Kidney tubule cell (primary cell): ENCODE measurements at regions not wholly inside any gene's neighbourhood (a gene's known extent, or its start where the extent isn't known, plus 50 kb on each side); places are given as distances from the start of the nearest gene placed in this dataset.

Source experiments
- DNase-seq: peaks from one replicate; pipeline ENCODE4 v3.0.0-alpha.2; 2018; ENCODE audit warnings: low spot score

DNA sequence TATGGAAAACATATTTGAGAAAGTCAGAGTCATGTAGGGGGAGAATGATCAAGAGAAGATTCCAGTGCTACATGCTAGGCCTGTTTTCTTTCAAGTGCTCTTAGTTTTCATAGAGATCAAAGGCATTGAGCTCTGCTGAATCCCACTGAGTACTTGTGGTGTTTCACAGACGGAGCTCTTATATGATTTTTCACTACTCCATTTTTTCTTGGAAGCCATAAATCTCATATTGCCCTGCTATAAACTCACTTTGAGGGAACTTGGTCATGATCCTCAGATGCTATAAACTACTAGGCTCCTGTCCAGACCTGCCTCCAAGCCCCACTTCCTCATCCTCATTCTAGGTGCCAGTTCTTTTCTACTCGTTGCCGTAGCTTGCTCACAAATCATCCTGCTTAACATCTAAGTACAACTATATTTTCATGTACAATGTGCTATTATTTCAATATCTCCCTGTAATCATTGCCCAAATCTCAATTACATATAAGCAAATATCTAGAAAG is 180.8 kb upstream of the CCDC179 start:
- no peak for DNase-seq

DNA sequence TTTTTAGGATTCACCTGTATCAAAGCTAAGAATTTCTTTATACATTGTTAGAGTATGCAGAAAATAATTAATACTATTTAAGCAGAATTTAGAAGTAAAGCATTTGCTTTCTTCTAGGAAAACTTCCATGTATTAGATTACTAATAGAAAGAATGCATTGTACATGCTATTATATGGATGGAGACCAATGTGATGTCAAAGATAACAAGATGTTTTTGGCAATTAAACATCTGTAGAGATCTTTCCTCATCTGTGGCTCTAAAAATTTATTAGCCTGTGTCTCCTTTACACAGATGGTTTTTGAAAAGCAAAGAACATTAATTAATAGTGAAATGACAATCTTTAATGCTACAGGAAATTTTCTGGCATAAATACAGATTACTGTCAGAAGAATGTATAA is 198.4 kb upstream of the CCDC179 start:
- no peak for DNase-seq

DNA sequence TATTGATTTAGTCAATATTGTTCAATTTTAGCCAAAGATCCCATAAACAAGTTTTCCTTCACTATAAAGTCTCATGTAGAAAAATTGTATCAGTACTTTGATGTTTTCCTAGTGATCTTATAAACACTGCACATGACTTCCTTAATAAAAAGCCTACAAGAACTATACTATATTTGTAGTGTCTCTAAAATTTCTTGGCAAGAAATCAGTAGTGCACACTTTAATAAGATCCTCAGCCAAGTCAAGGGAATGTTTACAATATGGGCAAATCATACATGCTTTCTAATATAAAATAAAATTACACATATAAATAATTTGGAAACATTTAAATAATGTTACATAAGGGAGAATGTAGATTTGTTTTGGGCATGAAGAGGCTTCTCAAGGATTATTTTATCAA is 203.0 kb upstream of the CCDC179 start:
- DNase-seq = no peak

- peak; percentile 25 for DNase-seq
Observed at GRCh38 chr11:23078289-23078971, 218.2 kb upstream of the CCDC179 start.

- DNase-seq = peak; percentile 1
Observed at GRCh38 chr11:23079382-23079813, 219.1 kb upstream of the CCDC179 start.

DNA sequence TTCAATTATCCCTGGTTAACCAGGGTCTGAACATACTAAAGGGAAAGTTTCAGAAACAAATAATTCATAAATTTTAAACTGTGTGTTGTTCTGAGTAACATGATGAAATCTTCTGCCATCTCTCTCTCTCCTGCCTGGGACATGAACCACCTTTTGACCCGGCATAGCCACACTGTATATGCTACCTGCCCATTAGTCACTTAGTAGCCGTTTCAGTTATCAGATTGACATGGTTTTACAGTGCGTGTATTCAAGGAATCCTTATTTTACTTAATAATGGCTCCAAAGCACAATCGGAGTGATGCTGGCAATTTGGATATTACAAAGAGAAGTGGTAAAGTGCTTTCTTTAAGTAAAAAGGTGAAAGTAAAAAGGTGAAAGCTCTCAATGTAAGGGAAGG is 227.1 kb upstream of the CCDC179 start:
- no peak for DNase-seq

DNA sequence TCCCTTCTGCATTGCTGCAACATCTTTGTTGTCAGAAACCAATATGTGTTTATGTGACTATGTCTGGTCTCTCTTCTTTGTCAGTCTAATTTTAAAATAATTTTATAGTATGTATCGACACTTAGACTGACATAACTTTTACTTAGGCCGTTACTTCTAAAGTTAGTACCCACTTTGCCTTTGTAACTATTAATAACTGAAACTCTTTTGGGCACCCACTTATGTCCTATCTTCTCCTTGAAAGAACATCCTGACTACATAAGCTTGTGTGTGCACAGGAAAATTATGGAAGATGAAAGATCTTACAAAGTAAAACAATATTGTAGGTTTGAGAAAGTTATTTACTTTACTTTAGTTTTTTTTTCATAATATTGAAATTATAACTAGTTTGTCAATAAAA is 230.4 kb upstream of the CCDC179 start:
- DNase-seq = no peak

- DNase-seq = no peak
Observed at GRCh38 chr11:23095650-23096189, 235.4 kb upstream of the CCDC179 start.

- no peak for DNase-seq
Observed at GRCh38 chr11:23097891-23098290, 237.6 kb upstream of the CCDC179 start.

DNA sequence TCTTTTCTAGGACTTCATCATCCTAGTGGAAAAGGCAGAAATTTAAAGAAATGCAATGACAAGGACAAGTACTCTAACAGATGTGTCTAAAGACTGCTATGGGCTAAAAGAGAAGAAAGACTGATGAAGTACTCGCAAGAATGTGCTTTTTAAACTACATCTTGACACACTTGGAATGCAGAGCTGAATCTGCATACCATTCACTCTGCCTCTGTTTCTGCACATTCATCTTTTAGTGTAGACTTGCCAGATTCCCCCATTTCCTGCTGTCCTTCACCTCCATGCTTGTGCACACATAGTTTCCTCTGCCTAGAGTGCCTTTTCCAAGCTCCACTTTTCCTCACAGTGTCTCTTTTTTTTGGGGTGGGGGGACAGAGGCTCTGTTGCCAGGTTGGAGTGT is 239.0 kb upstream of the CCDC179 start:
- DNase-seq = no peak

GRCh38 chr11:23100726-23101125 is 240.5 kb upstream of the CCDC179 start:
- DNase-seq = no peak

DNA sequence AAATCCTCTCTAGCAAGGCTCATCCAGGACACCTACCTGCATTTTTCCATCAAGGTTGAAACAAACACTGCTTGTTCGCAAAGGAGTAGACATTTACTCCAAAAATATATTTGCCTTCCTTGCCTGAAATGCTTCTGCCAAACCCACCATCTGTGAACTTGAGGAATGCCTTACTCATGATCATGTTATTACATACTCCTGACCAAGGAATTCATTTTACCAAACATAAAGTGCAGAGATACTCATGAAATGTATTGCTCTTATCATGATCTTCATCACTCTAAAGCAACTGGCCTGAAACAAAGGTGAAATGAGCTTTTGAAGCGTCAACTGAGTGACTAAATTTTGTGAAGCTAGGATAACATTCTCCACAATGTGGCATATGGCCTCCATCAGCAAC is 243.1 kb upstream of the CCDC179 start:
- DNase-seq = peak; percentile 6

DNA sequence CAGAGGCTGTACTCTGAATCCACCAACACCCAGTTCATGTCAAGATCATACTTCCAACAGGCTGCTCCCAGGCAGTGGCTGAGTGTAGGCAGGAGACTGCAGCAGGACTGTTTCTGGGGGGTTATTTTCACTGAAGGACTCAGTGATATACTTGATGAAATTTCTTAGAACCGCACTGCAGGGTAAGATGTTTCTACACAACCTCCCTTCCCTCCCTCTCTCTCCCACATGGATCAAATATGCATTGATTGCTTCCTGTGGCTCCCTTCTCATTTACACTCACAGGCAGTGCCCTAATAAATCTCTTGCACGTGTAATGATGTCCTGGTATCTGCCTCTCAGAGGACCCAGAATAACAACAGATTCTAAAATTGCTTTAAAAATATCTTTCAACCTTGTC is 251.3 kb upstream of the CCDC179 start:
- no peak for DNase-seq

GRCh38 chr11:23112390-23112789 is 252.1 kb upstream of the CCDC179 start:
- DNase-seq = no peak

GRCh38 chr11:23112987-23113886 is 253.0 kb upstream of the CCDC179 start:
- peak; percentile 85 for DNase-seq

GRCh38 chr11:23113887-23114216 is 253.6 kb upstream of the CCDC179 start:
- DNase-seq = no peak

- peak; percentile 50 for DNase-seq
Observed at GRCh38 chr11:23123753-23124152, 263.5 kb upstream of the CCDC179 start.

GRCh38 chr11:23124249-23124648 is 264.0 kb upstream of the CCDC179 start:
- DNase-seq = no peak

- no peak for DNase-seq
Observed at GRCh38 chr11:23124996-23125395, 264.7 kb upstream of the CCDC179 start.

GRCh38 chr11:23127706-23128105 is 267.4 kb upstream of the CCDC179 start:
- DNase-seq = no peak

DNA sequence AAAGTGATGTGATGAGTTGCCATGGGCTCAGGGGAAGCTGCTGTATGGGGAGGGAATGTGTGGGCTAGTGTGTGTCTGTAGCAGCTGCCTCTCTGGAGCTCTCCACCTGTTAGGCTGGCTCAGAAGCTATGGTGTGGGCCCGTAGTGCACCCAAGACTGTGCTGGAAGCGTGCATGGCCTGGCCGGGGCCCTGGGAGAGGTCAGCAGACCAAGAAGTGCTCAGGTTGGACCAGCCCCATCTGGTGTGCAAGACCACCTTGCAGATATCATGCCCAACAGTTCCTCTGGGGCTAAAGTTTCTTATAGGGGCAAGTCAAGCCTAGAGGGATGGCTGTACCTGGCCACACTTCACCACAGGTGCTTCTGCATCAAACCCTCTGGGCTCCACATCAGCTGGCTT is 274.4 kb upstream of the CCDC179 start:
- no peak for DNase-seq

DNA sequence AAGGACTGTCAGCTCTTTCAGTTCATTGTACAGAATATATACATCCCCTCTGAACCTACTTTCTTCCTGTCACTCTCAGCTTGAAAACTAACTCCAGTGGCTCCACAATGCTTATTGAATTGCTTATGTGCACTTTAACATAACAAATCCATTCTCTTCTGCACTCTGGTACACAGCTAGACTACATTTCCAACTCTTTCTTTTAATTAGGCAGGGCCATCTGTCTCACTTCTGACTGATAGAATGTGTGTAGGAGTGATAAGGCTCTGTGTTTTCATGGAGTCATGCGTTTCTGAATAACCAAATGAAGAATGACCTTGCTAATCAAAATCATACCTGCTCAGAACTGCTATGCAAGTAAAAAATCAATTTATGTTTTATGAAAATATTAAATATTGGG is 278.5 kb upstream of the CCDC179 start:
- DNase-seq = no peak

GRCh38 chr11:23143022-23143421 is 282.7 kb upstream of the CCDC179 start:
- no peak for DNase-seq
